Islet of Langerhans (tissue), 1 donor: ENCODE measurements at regions not wholly inside any gene's neighbourhood (a gene's known extent, or its start where the extent isn't known, plus 50 kb on each side); places are given as distances from the start of the nearest gene placed in this dataset.
A peak's percentile ranks its signal among the peaks of the same experiment; 100 is the strongest.

ENCODE experiments used
- FAIRE-seq: peaks from one replicate; lab custom pipeline; 2011; peaks lifted over from hg19 to GRCh38; lab: Jason Lieb, UNC

DNA sequence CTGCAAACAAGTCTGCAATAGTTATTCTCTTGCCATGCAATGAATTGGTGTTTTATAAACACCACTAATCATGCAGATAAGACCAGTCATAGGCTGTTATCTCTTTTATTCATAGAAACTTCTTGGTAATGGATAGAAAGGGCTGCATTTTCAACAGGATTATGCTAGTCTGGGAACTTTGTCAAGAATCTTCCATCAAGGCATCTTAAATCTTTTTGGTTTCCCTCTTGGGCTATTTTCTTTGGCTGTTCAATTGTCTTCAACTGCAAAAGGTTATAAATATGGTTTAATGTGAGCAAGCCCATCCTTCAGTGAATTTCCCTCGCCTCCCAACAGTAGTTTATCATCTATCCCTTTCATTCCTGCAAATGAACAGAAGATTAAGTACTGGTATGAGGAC, 59.0 kb upstream of the MINAR1 start:
- FAIRE-seq: no peak

DNA sequence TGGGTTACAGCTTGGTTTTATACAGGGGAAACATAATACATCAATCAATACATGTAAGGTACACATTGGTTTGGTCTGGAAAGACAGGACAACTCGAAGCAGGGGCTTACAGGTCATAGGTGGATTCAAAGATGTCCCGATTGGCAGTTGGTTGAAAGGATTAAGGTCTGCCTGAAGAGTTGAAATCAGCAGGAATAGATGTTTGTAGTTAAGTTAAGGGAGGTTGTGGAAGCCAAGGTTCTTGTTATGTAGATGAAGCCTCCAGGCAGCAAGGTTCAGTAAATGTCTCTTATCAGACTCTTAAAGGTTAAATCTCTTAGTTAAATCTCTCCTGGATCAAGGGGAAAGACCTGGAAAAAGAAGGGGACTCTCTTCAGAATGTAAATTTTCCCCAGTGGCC, 58.4 kb upstream of the MINAR1 start:
- FAIRE-seq: no peak

DNA sequence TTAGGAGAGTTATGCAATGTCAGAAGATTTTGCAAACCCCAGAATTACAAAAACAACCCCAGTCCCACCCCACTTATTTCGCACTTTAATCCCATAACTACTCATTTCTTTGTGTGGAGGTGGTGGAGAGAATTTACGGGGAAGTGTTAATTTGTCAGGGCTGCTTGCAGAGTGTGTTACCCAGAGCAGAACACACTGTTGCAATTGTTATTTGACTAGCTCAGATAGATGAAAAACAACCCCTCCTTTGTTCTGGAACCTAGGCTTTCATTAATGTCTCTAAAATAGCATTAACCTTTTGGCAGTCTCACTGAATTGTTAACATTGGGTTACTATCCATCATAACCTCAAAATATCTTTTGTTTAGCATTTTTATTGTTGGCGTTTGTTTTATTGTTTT, 55.8 kb upstream of the MINAR1 start:
- FAIRE-seq: no peak

DNA sequence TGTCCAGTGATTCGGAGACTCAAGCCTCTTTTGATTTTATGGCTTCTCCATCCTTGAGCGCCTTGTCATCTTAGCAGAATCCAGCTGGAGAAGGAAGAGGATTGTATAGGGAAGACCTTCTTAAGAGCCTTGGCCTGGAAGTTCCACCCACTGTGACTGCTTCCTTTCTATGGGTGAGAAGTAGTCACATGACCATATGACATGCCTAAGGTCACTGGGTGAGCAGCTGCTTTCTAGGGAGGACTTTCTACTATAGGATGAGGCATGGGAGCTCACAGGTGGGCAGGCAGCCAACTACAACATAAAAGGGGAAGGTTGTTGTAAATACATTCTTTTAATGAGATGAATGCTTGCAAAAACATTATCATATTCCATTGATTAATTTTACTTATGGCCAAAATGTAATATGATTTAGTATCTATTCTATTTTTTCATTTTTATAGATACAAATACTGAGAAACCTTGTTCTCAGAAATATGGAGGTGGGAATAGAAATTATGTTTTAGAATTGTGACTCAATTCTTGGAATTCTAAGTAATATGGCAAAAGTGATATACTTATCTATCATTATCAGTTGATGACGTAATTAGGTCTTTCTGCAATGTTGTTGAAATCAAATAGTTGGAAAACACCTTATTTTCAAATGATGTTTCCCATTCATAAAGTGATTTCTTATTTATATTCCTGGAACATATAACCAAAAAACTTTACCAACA, 53.6 kb upstream of the MINAR1 start:
- FAIRE-seq: no peak

DNA sequence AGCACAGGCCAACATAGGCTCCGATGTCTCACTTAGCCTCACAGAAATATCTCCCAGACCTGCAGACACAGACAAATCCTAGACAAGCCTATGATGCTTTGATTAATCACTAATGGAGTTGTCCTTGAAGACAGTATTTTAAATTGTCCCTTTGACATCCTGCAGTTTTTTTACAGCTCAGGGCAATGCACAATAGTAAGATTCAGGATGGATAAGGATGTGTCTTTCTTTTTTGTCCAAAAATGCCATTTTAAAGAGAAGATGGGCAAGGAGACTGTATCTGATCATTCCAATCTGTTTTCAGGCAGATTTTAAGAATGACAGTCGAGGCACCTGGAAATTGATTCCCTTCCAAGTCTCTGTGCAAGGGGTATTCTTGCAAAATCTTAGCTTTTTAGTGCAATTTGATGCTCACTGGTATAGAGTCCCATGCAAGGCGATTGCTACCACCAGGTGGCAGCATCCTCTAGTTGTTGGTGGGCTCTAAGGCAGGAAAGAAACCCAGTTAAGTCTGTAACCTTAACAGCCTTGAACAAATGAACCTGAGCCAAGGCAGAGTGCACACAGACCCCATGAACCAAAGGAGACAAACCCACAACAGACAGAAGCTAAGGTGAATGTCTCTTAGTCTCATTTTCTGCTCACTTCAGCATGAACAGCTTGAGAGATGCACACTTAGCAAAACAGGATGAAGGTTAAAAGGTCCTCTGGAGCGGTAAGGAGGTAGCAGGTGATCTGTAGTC, 51.2 kb upstream of the MINAR1 start:
- FAIRE-seq: peak; percentile 38

DNA sequence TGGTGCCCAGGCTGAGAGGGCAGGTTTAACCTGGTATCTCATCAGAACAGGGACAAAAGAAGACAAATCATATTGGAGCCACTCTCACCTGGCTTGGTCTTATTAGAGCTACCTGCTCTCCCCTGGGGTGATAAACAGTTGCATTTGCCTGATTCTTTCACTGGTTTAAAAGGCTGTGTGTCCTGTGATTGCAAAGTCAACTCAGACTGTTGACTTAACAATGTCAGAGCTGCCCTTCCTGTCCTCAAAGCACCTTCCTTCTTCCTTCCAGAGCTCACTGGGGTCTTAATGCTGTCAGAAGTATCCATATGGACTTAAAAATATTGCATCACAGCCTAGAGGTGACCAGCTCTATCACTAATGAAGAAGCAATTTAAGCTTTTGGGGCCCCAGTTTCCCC, 50.5 kb upstream of the MINAR1 start:
- FAIRE-seq: no peak
